GM19397 (cell line): ENCODE measurements at regions not wholly inside any gene's neighbourhood (a gene's known extent, or its start where the extent isn't known, plus 50 kb on each side); places are given as distances from the start of the nearest gene placed in this dataset.
"Not testable (repeated sequence)": the region's sequence is repeated elsewhere in the genome, so short reads cannot be mapped to it uniquely, and the experiment has no call there.

Experiments used
- ATAC-seq: cut with Tn5 transposase; IDR thresholded peaks from one replicate; pipeline ENCODE4 v1.9.1; 2021; ENCODE audit warnings: mild to moderate bottlenecking, moderate library complexity; ENCODE audit not compliant: unreplicated experiment

DNA sequence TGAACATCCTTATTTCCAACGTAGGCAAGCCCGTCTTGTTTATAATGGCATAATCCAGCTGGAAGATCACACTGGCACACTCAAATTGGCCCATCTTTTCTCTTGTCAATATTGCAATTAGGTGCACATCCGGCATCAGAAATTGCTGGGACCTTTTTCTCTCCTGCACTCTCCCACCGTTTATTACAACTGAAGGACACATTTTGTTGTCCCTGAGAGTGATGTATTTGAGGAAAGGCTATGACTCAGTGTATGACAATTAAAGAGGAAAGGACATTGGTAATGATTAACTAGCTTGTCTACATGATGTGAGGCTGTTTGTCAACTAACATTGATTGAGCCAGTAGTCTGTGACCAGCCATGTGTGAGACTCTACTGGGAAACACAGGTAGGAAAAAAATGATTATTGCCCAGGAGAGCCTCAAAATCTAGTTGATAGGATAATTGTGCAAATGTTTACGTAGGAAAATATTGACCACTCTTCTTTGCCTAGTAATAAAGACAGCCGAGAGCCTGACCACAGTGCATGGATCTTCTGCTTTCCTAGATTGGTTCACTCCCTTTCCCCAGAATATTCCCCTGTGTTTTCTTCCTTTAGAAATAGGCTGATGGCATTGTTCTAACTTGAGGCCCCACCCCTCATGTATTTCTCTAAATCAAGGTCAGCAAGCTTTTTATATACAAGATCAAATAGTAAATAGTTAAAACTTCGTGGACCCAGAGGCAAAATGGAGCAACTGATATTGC lies 230.0 kb upstream of the BTBD3 start:
- no peak for ATAC-seq

GRCh38 chr20:11689262-11689661 lies 228.4 kb upstream of the BTBD3 start:
- ATAC-seq = no peak

GRCh38 chr20:11691766-11692165 lies 225.9 kb upstream of the BTBD3 start:
- no peak for ATAC-seq

- no peak for ATAC-seq
Measured at GRCh38 chr20:11692567-11692966, 225.1 kb upstream of the BTBD3 start.

DNA sequence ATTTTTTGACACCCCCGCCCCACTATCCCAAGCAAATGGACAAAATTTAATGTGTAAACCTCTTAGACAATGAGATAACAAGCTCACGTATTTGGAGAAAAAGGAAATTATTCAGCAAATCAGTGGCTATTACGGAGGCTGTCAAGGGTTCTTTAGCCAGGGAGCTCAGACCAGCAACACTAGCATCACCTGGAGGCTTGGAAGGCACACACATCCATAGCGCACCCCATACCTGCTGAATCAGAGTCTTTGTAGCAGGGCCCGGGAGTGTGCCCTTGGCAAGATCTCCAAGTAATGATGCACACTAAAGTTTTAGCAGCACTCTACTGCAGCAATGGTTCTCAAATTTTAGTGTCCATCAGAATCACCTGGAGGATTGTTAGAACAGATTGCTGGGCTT lies 223.2 kb upstream of the BTBD3 start:
- no peak for ATAC-seq

- ATAC-seq = no peak
Measured at GRCh38 chr20:11697055-11697454, 220.6 kb upstream of the BTBD3 start.

GRCh38 chr20:11697646-11698045 lies 220.0 kb upstream of the BTBD3 start:
- no peak for ATAC-seq

DNA sequence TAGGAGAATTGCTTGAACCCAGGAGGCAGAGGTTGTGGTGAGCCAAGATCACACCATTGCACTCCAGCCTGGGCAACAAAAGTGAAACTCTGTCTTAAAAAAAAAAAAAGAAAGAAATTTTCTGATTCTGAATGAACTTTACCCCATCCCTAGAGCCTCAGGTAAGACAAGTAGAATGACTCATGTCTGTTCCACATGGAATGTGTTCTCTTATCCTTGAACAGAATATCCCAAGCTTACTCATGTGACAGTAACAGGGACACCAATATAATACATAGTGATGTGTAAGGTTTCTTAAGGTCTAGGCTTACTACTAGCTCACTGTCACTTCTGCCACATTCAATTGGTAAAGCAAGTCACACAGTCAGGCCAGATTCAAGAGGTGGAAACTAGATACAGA lies 219.6 kb upstream of the BTBD3 start:
- ATAC-seq = no peak

- ATAC-seq = no peak
Measured at GRCh38 chr20:11700831-11701230, 216.9 kb upstream of the BTBD3 start.

- no peak for ATAC-seq
Measured at GRCh38 chr20:11702721-11703518, 214.8 kb upstream of the BTBD3 start.

DNA sequence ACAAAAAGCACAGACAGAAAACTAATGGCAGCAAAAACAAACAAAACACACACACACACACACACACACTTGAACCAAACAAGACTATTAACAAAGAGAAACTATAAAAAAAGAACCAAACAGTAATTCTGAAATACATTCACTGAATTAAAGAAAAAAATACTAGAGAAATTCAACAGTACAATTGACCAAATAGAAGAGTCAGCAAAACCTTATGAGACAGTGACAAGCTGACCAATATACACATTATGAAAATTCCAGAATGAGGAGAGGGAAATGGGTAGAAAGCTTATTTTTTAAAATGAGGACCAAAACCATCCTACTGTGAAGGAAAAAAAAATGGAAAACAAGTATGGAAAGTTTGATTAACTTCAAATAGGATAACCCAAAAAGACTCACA lies 212.2 kb upstream of the BTBD3 start:
- no peak for ATAC-seq

DNA sequence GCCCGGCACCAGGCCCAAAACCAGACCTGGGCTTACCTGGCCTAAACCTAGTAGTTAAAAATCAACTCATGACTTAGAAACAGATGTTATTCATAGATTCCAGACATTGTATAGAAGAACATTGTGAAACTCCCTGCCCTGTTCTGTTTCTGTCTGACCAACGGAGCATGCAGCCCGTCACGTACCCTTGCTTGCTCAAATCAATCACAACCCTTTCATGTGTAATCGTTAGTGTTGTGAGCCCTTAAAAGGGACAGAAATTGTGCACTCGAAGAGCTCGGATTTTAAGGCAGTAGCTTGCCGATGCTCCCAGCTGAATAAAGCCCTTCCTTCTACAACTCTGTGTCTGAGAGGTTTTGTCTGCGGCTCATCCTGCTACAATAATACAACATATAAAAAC lies 209.5 kb upstream of the BTBD3 start:
- not testable (repeated sequence) for ATAC-seq

- ATAC-seq = no peak
Measured at GRCh38 chr20:11711214-11711613, 206.5 kb upstream of the BTBD3 start.

GRCh38 chr20:11712639-11713160 lies 205.0 kb upstream of the BTBD3 start:
- ATAC-seq = no peak

DNA sequence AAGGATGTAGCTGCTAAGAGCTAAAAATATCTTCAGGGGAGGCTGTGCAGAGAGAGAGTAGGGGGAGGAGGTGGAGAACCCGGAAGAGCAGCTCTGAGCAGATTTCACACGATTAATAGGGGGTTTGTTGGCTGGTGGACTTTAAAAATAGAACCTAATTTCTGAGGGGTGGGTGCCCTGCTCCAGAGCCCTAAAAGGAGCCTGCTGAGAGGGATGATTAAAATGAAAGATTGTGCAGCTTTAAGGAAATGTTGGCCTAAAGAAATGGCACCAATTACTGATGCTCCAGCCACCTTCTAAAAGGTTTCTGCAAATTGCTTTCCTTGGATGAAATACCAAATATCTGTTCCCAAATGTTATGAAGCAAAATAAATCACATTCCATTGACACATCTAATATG lies 202.8 kb upstream of the BTBD3 start:
- ATAC-seq = no peak

DNA sequence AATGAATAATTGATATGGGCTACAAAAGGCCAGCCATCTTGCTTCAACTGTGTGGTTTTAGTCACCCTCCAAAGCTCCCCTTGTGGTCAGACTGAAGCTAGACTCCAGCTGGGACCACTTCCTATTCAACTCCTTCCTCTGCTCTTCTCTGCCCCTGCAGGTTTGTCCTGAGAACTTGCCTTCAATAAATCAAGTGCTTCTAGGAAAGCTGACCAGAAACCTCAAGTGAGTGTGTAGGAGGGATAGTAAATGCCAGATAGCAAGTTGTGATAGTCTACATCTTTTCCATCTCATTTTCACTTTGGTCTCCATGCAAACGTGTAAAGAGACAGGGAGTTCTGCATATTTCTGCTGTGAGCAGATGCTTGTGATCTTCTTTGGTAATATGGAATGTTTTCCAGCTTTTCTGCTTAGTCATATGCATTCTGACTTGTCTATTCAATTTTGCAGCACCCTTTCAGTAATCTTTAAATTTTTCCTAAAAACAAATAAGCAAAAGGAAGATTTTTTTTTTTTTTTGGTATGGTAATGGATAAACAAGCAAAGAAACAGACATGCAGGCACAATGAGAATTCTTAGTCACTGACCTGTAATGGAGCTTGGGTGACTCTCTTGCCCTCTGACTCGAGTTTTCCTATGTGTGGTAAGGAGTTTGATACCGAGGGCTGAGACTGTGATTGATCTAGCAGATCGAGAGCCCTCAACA lies 201.3 kb upstream of the BTBD3 start:
- ATAC-seq = no peak

DNA sequence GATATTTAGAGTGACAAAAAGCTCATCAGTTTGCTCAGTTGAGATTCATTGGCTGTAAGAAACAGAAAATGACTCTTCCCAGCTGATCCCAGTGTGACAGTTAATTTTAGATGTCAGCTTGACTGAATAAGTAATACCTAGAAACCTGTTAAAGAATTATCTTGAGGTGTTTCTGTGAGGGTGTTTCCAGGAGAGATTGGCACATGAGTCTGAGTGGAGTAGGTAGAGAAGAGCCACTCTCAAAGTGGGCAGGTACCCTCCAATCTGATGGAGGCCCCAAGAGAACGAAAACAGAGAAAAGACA lies 200.8 kb upstream of the BTBD3 start:
- no peak for ATAC-seq

DNA sequence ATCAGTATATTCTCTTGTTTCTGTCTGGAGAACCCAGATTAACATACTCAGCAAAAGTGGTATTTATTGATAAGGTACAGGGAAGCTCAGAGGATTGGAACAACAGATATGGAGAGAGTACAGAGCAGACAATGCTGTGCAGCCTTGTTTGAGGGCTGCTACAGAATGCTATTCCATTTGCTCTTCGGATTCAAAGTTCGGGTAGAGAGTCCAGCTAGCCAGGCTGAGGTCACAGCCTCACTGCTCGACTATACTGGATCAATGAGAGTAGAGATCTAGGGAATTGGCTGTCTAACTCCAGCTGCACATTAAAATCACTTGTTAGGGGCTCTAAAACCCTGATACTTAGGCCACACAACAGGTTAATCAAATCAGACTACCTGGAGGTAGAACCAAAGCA lies 200.1 kb upstream of the BTBD3 start:
- ATAC-seq = no peak

GRCh38 chr20:11718474-11719094 lies 199.1 kb upstream of the BTBD3 start:
- no peak for ATAC-seq

DNA sequence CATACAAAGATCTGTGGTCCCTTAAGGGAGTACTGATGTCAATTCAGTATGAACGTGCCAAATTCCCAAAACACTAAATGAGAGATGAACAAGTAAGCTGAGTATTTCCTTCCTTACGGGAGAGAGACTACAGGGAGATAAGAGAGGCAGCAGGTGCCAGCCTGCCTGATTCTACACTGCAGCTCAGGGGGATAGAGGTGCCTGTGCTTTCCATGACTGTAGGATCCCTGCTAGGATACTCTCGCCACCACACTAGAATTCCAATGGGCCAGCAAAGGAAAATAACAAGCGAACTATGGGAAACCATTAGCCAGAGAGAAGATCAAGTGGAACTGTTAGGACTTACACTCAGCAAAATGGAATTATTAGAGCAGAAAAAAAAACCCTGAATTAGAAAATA lies 198.5 kb upstream of the BTBD3 start:
- ATAC-seq = no peak

DNA sequence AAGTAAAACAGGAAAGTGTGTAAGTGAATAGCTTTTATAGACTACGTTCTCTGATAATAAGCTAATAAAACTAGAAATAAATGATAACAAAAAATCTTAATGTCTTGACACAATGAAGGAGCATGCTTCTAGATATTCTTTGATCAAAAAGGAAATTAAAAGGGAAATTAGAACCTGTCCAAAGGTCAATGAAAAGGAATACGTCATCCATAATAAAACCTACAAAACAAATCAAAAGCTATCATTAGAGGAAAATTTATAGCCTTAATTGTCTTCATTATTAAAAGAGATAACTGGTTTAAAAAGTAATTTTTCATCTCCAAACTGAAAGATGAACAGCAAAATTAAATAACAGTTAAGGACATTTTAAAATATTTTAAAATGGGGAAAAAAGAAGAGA lies 196.3 kb upstream of the BTBD3 start:
- ATAC-seq = no peak
